ENCODE measurements at regions not wholly inside any gene's neighbourhood (a gene's known extent, or its start where the extent isn't known, plus 50 kb on each side); places are given as distances from the start of the nearest gene placed in this dataset.

- dilution Hi-C loops (cut with HindIII; ENCODE audit: low sequenced_read_pairs, unreplicated experiment) (no loop called here), in situ Hi-C loops (cut with MboI; ENCODE audit: low sequenced_read_pairs) (no loop called here), intact Hi-C loops (cut with micrococcal nuclease) (no loop called here)
- no peak overlapping the region for H3K4ac ChIP-seq (ENCODE audit: low read depth, low read length)
- DNase-seq: peak; percentile 24
- POLR2A ChIA-PET (ENCODE audit: unreplicated experiment): no interaction called here
- H3K56ac ChIP-seq (ENCODE audit: extremely low read depth, insufficient read depth, low read length): no peak overlapping the region
- no peak overlapping the region for H2BK20ac ChIP-seq (ENCODE audit: low read depth, low read length)
- H3K14ac ChIP-seq (replicated peaks; ENCODE audit: low read depth, low read length): no peak overlapping the region
- TF ChIP-seq MAZ (IDR thresholded peaks at IDR 0.05; ENCODE audit: borderline replicate concordance, low read depth, low read length) (no peak), USF2 (IDR thresholded peaks at IDR 0.05; ENCODE audit: low read depth, low read length) (no peak), BHLHE40 (IDR thresholded peaks at IDR 0.05; ENCODE audit: low read depth, low read length) (no peak), CTCF (conservative IDR thresholded peaks at IDR 0.05; ENCODE audit: low read depth, low read length) (no peak), CEBPB (IDR thresholded peaks at IDR 0.05; ENCODE audit: low read depth, low read length) (no peak), RAD21 (IDR thresholded peaks at IDR 0.05; ENCODE audit: low read length) (no peak), CHD1 (IDR thresholded peaks at IDR 0.05; ENCODE audit: low read depth, low read length) (no peak), MAFK (IDR thresholded peaks at IDR 0.05; ENCODE audit: low read depth, low read length) (no peak), SMC3 (IDR thresholded peaks at IDR 0.05; ENCODE audit: low read depth, low read length) (no peak), ELK1 (IDR thresholded peaks at IDR 0.05; ENCODE audit: borderline replicate concordance, low read depth, low read length) (no peak), RFX5 (IDR thresholded peaks at IDR 0.05; ENCODE audit: low read depth, low read length) (no peak), MXI1 (IDR thresholded peaks at IDR 0.05; ENCODE audit: borderline replicate concordance, low read depth, low read length) (no peak), NFE2L2 (IDR thresholded peaks at IDR 0.05; ENCODE audit: low read depth, low read length) (no peak), FOS (IDR thresholded peaks at IDR 0.05; ENCODE audit: low read depth, low read length) (no peak), RCOR1 (IDR thresholded peaks at IDR 0.05; ENCODE audit: insufficient replicate concordance, low read length) (no peak), POLR2A (IDR thresholded peaks at IDR 0.05; ENCODE audit: low read depth, low read length) (no peak)
- no peak overlapping the region for H2AK9ac ChIP-seq (replicated peaks; ENCODE audit: low read depth, low read length, poor library complexity)
- H2AFZ ChIP-seq (replicated peaks; ENCODE audit: low read length, poor library complexity): no peak overlapping the region
- no peaks in the 10 kb centered on the region for H4K20me1 ChIP-seq (ENCODE audit: insufficient read depth, low read length)
- no peaks in the 10 kb centered on the region for H3K9me3 ChIP-seq (ENCODE audit: control insufficient read depth, insufficient read depth, low read length)
- no peak overlapping the region for H3K23ac ChIP-seq (ENCODE audit: low read depth, low read length)
- WGBS, 2 experiments (ENCODE audit: extremely low coverage in 2 of 2, insufficient read length in 1 of 2): no CpG with 5 or more reads among the region's 5 CpGs
- no peak overlapping the region for H4K8ac ChIP-seq (ENCODE audit: low read depth in 2 of 2, low read length in 2 of 2)
- H3K27me3 ChIP-seq (ENCODE audit: control insufficient read depth, insufficient read depth, low read length): no peaks in the 10 kb centered on the region; the same call in 1 of the 2 replicates
- no peak overlapping the region for H4K91ac ChIP-seq (ENCODE audit: insufficient read depth, low read depth, low read length)
- no peaks in the 10 kb centered on the region for H3K79me1 ChIP-seq (ENCODE audit: low read depth in 1 of 2, low read length in 2 of 2)
- no peaks in the 10 kb centered on the region for H3K4me1 ChIP-seq (ENCODE audit: control insufficient read depth, insufficient read depth, low read length)
- H4K5ac ChIP-seq (ENCODE audit: low read depth, low read length): no peak overlapping the region
- H3K18ac ChIP-seq (ENCODE audit: low read depth, low read length): no peak overlapping the region
- CTCF ChIA-PET: no interaction called here
- no peak overlapping the region for H2BK120ac ChIP-seq (ENCODE audit: low read depth, low read length)
- no peak overlapping the region for H2BK15ac ChIP-seq (ENCODE audit: low read depth, low read length)
- H3K9ac ChIP-seq (ENCODE audit: low read depth, low read length): no peak overlapping the region
- no peak overlapping the region for H2AK5ac ChIP-seq (ENCODE audit: low read depth, low read length)
- H3K4me2 ChIP-seq (ENCODE audit: low read depth, low read length): no peak overlapping the region
- no peak overlapping the region for H3K27ac ChIP-seq (ENCODE audit: insufficient read depth, low read length)
- no peak overlapping the region for H2BK5ac ChIP-seq (ENCODE audit: low read depth, low read length, poor library complexity, severe bottlenecking)
- no peaks in the 10 kb centered on the region for H3K9me1 ChIP-seq (ENCODE audit: insufficient read depth, low read length)
- H3K4me3 ChIP-seq (ENCODE audit: insufficient read depth, low read depth, low read length): no peak overlapping the region
- no peaks in the 10 kb centered on the region for H3K36me3 ChIP-seq (ENCODE audit: control insufficient read depth, insufficient read depth, low read length)
- BruUV-seq (replicated peaks): no TSS peak
- no peak; the same call in 1 of the 2 replicates for ATAC-seq (ENCODE audit: low read depth)
Measured at GRCh38 chr10:58932577-58933314, 243.7 kb upstream of the PHYHIPL start.
